CD4-positive, alpha-beta T cell (primary cell): ENCODE measurements at regions not wholly inside any gene's neighbourhood (a gene's known extent, or its start where the extent isn't known, plus 50 kb on each side); places are given as distances from the start of the nearest gene placed in this dataset.

ENCODE experiments used
- ATAC-seq: fragments of 200-7000 bp; cut with Tn5 transposase; one replicate; pipeline ENCODE4 v1.10.0; 2022; ENCODE audit warnings: mild to moderate bottlenecking; ENCODE audit not compliant: poor library complexity
- CTCF ChIA-PET: fragments of 350-600 bp; sonication (Branson Sonifier 250); formaldehyde crosslinking; loops from one replicate; lab custom pipeline; 2021; ENCODE audit warnings: antibody characterized with exemption, inconsistent platforms; lab: Charles Lee
- POLR2A ChIA-PET: fragments of 350-600 bp; sonication (Branson Sonifier 250); formaldehyde crosslinking; loops from one replicate; lab custom pipeline; 2021; ENCODE audit warnings: antibody characterized with exemption, inconsistent platforms; lab: Charles Lee
- DNase-seq, 14 experiments: peaks; one replicate each; pipeline ENCODE4 v3.0.0-alpha.2; 2013 to 2020; ENCODE audit warnings: mixed read lengths in 2 of 14
- H3K27ac ChIP-seq, 2 donors: one replicate each; pipeline versions ENCODE4 v1.5.1 to v1.7.0; 2013; ENCODE audit warnings: low read length in 2 of 2, low read depth in 1 of 2, mild to moderate bottlenecking in 1 of 2
- H3K27me3 ChIP-seq, 2 experiments: 1 replicate in 1 of 2; 2 replicates in 1 of 2; pipeline versions ENCODE4 v1.6.1 to v1.7.0; 2013; ENCODE audit warnings: low read length in 2 of 2, control low read depth in 1 of 2, mild to moderate bottlenecking in 1 of 2, moderate library complexity in 1 of 2; ENCODE audit not compliant: insufficient read depth in 2 of 2, control insufficient read depth in 1 of 2
- H3K36me3 ChIP-seq: one replicate; pipeline ENCODE4 v1.6.1; 2013; ENCODE audit warnings: low read length, control low read depth; ENCODE audit not compliant: insufficient read depth
- H3K4me1 ChIP-seq: one replicate; pipeline ENCODE4 v1.6.1; 2013; ENCODE audit warnings: low read length, control low read depth; ENCODE audit not compliant: insufficient read depth
- H3K4me3 ChIP-seq: one replicate; pipeline ENCODE4 v1.5.1; 2013; ENCODE audit warnings: mild to moderate bottlenecking, low read length, moderate library complexity
- H3K9me3 ChIP-seq, 2 experiments: 1 replicate in 1 of 2; 2 replicates in 1 of 2; pipeline versions ENCODE4 v1.6.1 to v1.7.0; 2013; ENCODE audit warnings: low read length in 2 of 2, mild to moderate bottlenecking in 2 of 2, control low read depth in 1 of 2, moderate library complexity in 1 of 2; ENCODE audit not compliant: control insufficient read depth in 1 of 2, insufficient read depth in 1 of 2
- H3K27ac Mint-ChIP-seq: one replicate; pipeline ENCODE4 v1.8.0; 2020; ENCODE audit warnings: mixed read lengths
- H3K27me3 Mint-ChIP-seq: one replicate; pipeline ENCODE4 v1.8.0; 2021; ENCODE audit warnings: mixed read lengths
- H3K36me3 Mint-ChIP-seq: one replicate; pipeline ENCODE4 v1.8.0; 2021; ENCODE audit warnings: low read depth, mixed read lengths
- H3K4me1 Mint-ChIP-seq: one replicate; pipeline ENCODE4 v1.8.0; 2021; ENCODE audit warnings: low read depth, mixed read lengths
- H3K4me3 Mint-ChIP-seq: one replicate; pipeline ENCODE4 v1.8.0; 2020; ENCODE audit warnings: mild to moderate bottlenecking, mixed read lengths
- H3K9me3 Mint-ChIP-seq: one replicate; pipeline ENCODE4 v1.8.0; 2020; ENCODE audit warnings: mixed read lengths
- CTCF ChIP-seq: fragments of 200-600 bp; IDR thresholded peaks from one replicate; pipeline ENCODE4 v1.8.0; 2022; ENCODE audit warnings: antibody characterized with exemption, mild to moderate bottlenecking
- intact Hi-C, 2 experiments: fragments of 100-400 bp; cut with DNase I in 1 of 2; cut with micrococcal nuclease in 1 of 2; formaldehyde crosslinking; loops; one replicate each; pipeline versions ENCODE4 v1.15.1 to v1.9.0; 2023 to 2025; cut with DNase I, micrococcal nuclease

- Histone ChIP-seq H3K9me3 (peaks cover 0 to 4% of the 10 kb centered on the region in 2 experiments), H3K4me1 (no peaks in the 10 kb centered on the region), H3K36me3 (no peaks in the 10 kb centered on the region), H3K27me3 (no peaks in the 10 kb centered on the region), H3K4me3 (no peak overlapping the region), H3K27ac (no peak overlapping the region)
- TF ChIP-seq CTCF: no peak
- ChIA-PET POLR2A (no interaction called here), CTCF (no interaction called here)
- Mint-ChIP-seq H3K9me3 (peaks cover 2% of the 10 kb centered on the region), H3K4me1 (no peaks in the 10 kb centered on the region), H3K27me3 (no peaks in the 10 kb centered on the region), H3K36me3 (no peaks in the 10 kb centered on the region), H3K27ac (no peak overlapping the region), H3K4me3 (no peak overlapping the region)
- ATAC-seq: no peak
- intact Hi-C loops: no loop called here
- no peak for DNase-seq
These were observed 96.9 kb downstream of the SOX4 start for GRCh38 chr6:21690489-21690888.

- CTCF ChIA-PET: no interaction called here
- peaks cover 2% of the 10 kb centered on the region for H3K9me3 Mint-ChIP-seq
These were observed 98.3 kb downstream of the SOX4 start for GRCh38 chr6:21691685-21692346.

GRCh38 chr6:21692721-21693120 is 99.2 kb downstream of the SOX4 start:
- CTCF ChIA-PET: no interaction called here

More at GRCh38 chr6:21691685-21692346, 98.3 kb downstream of the SOX4 start:
- DNase-seq: no peak
- no peak for TF ChIP-seq CTCF
- H3K27ac ChIP-seq: no peak overlapping the region
- POLR2A ChIA-PET: no interaction called here
- no peaks in the 10 kb centered on the region for H3K36me3 Mint-ChIP-seq
- H3K4me1 Mint-ChIP-seq: no peaks in the 10 kb centered on the region
- intact Hi-C loops: no loop called here
- no peaks in the 10 kb centered on the region for H3K36me3 ChIP-seq
- no peak for ATAC-seq
- H3K4me3 ChIP-seq: no peak overlapping the region
- no peaks in the 10 kb centered on the region for H3K4me1 ChIP-seq
- H3K9me3 ChIP-seq: peaks cover 0 to 7% of the 10 kb centered on the region in 2 experiments
- no peak overlapping the region for H3K27ac Mint-ChIP-seq
- H3K27me3 ChIP-seq: no peaks in the 10 kb centered on the region
- no peak overlapping the region for H3K4me3 Mint-ChIP-seq
- no peaks in the 10 kb centered on the region for H3K27me3 Mint-ChIP-seq

More at GRCh38 chr6:21692721-21693120, 99.2 kb downstream of the SOX4 start:
- H3K27me3 Mint-ChIP-seq: no peaks in the 10 kb centered on the region
- Histone ChIP-seq H3K27ac (no peak overlapping the region), H3K36me3 (no peaks in the 10 kb centered on the region), H3K4me1 (no peaks in the 10 kb centered on the region), H3K4me3 (no peak overlapping the region), H3K27me3 (no peaks in the 10 kb centered on the region), H3K9me3 (peaks cover 0 to 3% of the 10 kb centered on the region in 2 experiments)
- peaks cover 2% of the 10 kb centered on the region for H3K9me3 Mint-ChIP-seq
- H3K36me3 Mint-ChIP-seq: no peaks in the 10 kb centered on the region
- no peak for TF ChIP-seq CTCF
- no peak overlapping the region for H3K27ac Mint-ChIP-seq
- no peaks in the 10 kb centered on the region for H3K4me1 Mint-ChIP-seq
- POLR2A ChIA-PET: no interaction called here
- ATAC-seq (no peak), DNase-seq (no peak)
- intact Hi-C loops: no loop called here
- no peak overlapping the region for H3K4me3 Mint-ChIP-seq
